ENCODE measurements at regions not wholly inside any gene's neighbourhood (a gene's known extent, or its start where the extent isn't known, plus 50 kb on each side); places are given as distances from the start of the nearest gene placed in this dataset.

GRCh38 chr3:65035246-65035645, 347.4 kb upstream of the ADAMTS9 start:
- no peak overlapping the region for H3K27ac Mint-ChIP-seq (ENCODE audit: unreplicated experiment)
- Histone ChIP-seq H4K20me1 (ENCODE audit: insufficient read depth, low read length) (no peaks in the 10 kb centered on the region), H3K4me2 (ENCODE audit: low read length) (no peak overlapping the region), H3K9ac (ENCODE audit: low read length) (no peak overlapping the region), H3K4me1 (ENCODE audit: insufficient read depth, low read length) (peaks cover 20% of the 10 kb centered on the region), H3K27ac (ENCODE audit: low read depth, low read length) (no peak overlapping the region), H3K27me3 (ENCODE audit: insufficient read depth, low read length) (no peaks in the 10 kb centered on the region), H2AFZ (ENCODE audit: low read depth, low read length) (no peak overlapping the region), H3K36me3 (ENCODE audit: insufficient read depth, low read length) (no peaks in the 10 kb centered on the region), H3K9me3 (ENCODE audit: insufficient read depth, low read depth, low read length) (no peaks in the 10 kb centered on the region), H3K4me3 (ENCODE audit: insufficient read depth, low read depth, low read length) (no peak overlapping the region), H3K79me2 (ENCODE audit: insufficient read depth, low read length) (no peaks in the 10 kb centered on the region)
- no peaks in the 10 kb centered on the region for H3K9me3 Mint-ChIP-seq (ENCODE audit: unreplicated experiment)
- H3K36me3 Mint-ChIP-seq (ENCODE audit: low read depth, unreplicated experiment): no peaks in the 10 kb centered on the region
- TF ChIP-seq CTCF (IDR thresholded peaks at IDR 0.05; ENCODE audit: insufficient read depth, low read depth, low read length) (no peak), EZH2 (IDR thresholded peaks at IDR 0.05; ENCODE audit: insufficient read depth, low read length) (no peak)
- no peak for DNase-seq (ENCODE audit: low read depth)
- no peaks in the 10 kb centered on the region for H3K27me3 Mint-ChIP-seq (ENCODE audit: low read depth, unreplicated experiment)
- peaks cover 23% of the 10 kb centered on the region for H3K4me1 Mint-ChIP-seq (ENCODE audit: low read depth, unreplicated experiment)
- FAIRE-seq: no peak
- no peak overlapping the region for H3K4me3 Mint-ChIP-seq (ENCODE audit: unreplicated experiment)

- H3K4me1 Mint-ChIP-seq (ENCODE audit: low read depth, unreplicated experiment): peaks cover 23% of the 10 kb centered on the region
- no peak overlapping the region for H3K4me3 ChIP-seq (ENCODE audit: insufficient read depth, low read depth, low read length)
- H3K4me2 ChIP-seq (ENCODE audit: low read length): no peak overlapping the region
- TF ChIP-seq EZH2 (IDR thresholded peaks at IDR 0.05; ENCODE audit: insufficient read depth, low read length): no peak
- no peak for TF ChIP-seq CTCF (IDR thresholded peaks at IDR 0.05; ENCODE audit: insufficient read depth, low read depth, low read length)
- no peaks in the 10 kb centered on the region for H3K79me2 ChIP-seq (ENCODE audit: insufficient read depth, low read length)
- peaks cover 2% of the 10 kb centered on the region for H3K9me3 Mint-ChIP-seq (ENCODE audit: unreplicated experiment)
- H3K36me3 Mint-ChIP-seq (ENCODE audit: low read depth, unreplicated experiment): no peaks in the 10 kb centered on the region
- no peak for DNase-seq (ENCODE audit: low read depth)
- H3K4me3 Mint-ChIP-seq (ENCODE audit: unreplicated experiment): no peak overlapping the region
- no peak overlapping the region for H3K9ac ChIP-seq (ENCODE audit: low read length)
- H3K27me3 ChIP-seq (ENCODE audit: insufficient read depth, low read length): no peaks in the 10 kb centered on the region
- H3K27me3 Mint-ChIP-seq (ENCODE audit: low read depth, unreplicated experiment): no peaks in the 10 kb centered on the region
- H3K4me1 ChIP-seq (ENCODE audit: insufficient read depth, low read length): peaks cover 11% of the 10 kb centered on the region
- H4K20me1 ChIP-seq (ENCODE audit: insufficient read depth, low read length): no peaks in the 10 kb centered on the region
- H3K27ac ChIP-seq (ENCODE audit: low read depth, low read length): no peak overlapping the region
- H2AFZ ChIP-seq (ENCODE audit: low read depth, low read length): no peak overlapping the region
- H3K27ac Mint-ChIP-seq (ENCODE audit: unreplicated experiment): peak overlapping the region; percentile 92
- H3K36me3 ChIP-seq (ENCODE audit: insufficient read depth, low read length): no peaks in the 10 kb centered on the region
- H3K9me3 ChIP-seq (ENCODE audit: insufficient read depth, low read depth, low read length): no peaks in the 10 kb centered on the region
- FAIRE-seq: no peak
These were observed 345.8 kb upstream of the ADAMTS9 start for GRCh38 chr3:65033576-65033975.

- Histone ChIP-seq H3K9me3 (ENCODE audit: insufficient read depth, low read depth, low read length) (no peaks in the 10 kb centered on the region), H3K9ac (ENCODE audit: low read length) (no peak overlapping the region), H3K4me2 (ENCODE audit: low read length) (peak overlapping the region; percentile 63), H3K27me3 (ENCODE audit: insufficient read depth, low read length) (no peaks in the 10 kb centered on the region), H3K79me2 (ENCODE audit: insufficient read depth, low read length) (no peaks in the 10 kb centered on the region), H3K36me3 (ENCODE audit: insufficient read depth, low read length) (no peaks in the 10 kb centered on the region), H3K27ac (ENCODE audit: low read depth, low read length) (peak overlapping the region; percentile 28), H3K4me3 (ENCODE audit: insufficient read depth, low read depth, low read length) (no peak overlapping the region), H2AFZ (ENCODE audit: low read depth, low read length) (no peak overlapping the region), H3K4me1 (ENCODE audit: insufficient read depth, low read length) (peaks cover 11% of the 10 kb centered on the region), H4K20me1 (ENCODE audit: insufficient read depth, low read length) (no peaks in the 10 kb centered on the region)
- H3K36me3 Mint-ChIP-seq (ENCODE audit: low read depth, unreplicated experiment): no peaks in the 10 kb centered on the region
- no peak for TF ChIP-seq EZH2 (IDR thresholded peaks at IDR 0.05; ENCODE audit: insufficient read depth, low read length)
- TF ChIP-seq CTCF (IDR thresholded peaks at IDR 0.05; ENCODE audit: insufficient read depth, low read depth, low read length): no peak
- H3K27me3 Mint-ChIP-seq (ENCODE audit: low read depth, unreplicated experiment): no peaks in the 10 kb centered on the region
- H3K4me1 Mint-ChIP-seq (ENCODE audit: low read depth, unreplicated experiment): peaks cover 23% of the 10 kb centered on the region
- H3K4me3 Mint-ChIP-seq (ENCODE audit: unreplicated experiment): no peak overlapping the region
- DNase-seq (ENCODE audit: low read depth): peak; percentile 98
- FAIRE-seq: peak; percentile 81
- peaks cover 2% of the 10 kb centered on the region for H3K9me3 Mint-ChIP-seq (ENCODE audit: unreplicated experiment)
- peak overlapping the region; percentile 75 for H3K27ac Mint-ChIP-seq (ENCODE audit: unreplicated experiment)
These were observed 343.2 kb upstream of the ADAMTS9 start for GRCh38 chr3:65030847-65031463.
